Adipocyte (in vitro differentiated cells): ENCODE measurements at regions not wholly inside any gene's neighbourhood (a gene's known extent, or its start where the extent isn't known, plus 50 kb on each side); places are given as distances from the start of the nearest gene placed in this dataset.

Source experiments
- DNase-seq: peaks from one replicate; pipeline ENCODE4 v3.0.0-alpha.2; 2015; ENCODE audit warnings: low read depth
- H3K27me3 ChIP-seq: replicated peaks from 2 replicates; pipeline ENCODE4 v1.7.0; 2013; ENCODE audit warnings: mild to moderate bottlenecking, low read length, moderate library complexity; ENCODE audit not compliant: control insufficient read depth, insufficient read depth
- H3K36me3 ChIP-seq: 2 replicates; pipeline ENCODE4 v1.7.0; 2013; ENCODE audit warnings: low read length, mild to moderate bottlenecking, moderate library complexity; ENCODE audit not compliant: control insufficient read depth, insufficient read depth, severe bottlenecking
- H3K4me1 ChIP-seq: 2 replicates; pipeline ENCODE4 v1.7.0; 2013; ENCODE audit warnings: mild to moderate bottlenecking, low read length, moderate library complexity; ENCODE audit not compliant: control insufficient read depth, insufficient read depth
- H3K4me3 ChIP-seq: 2 replicates; pipeline ENCODE4 v1.7.0; 2013; ENCODE audit warnings: mild to moderate bottlenecking, low read length, moderate library complexity
- H3K9ac ChIP-seq: 2 replicates; pipeline ENCODE4 v1.7.0; 2013; ENCODE audit warnings: mild to moderate bottlenecking, low read length, moderate library complexity
- H3K9me3 ChIP-seq: 2 replicates; pipeline ENCODE4 v1.7.0; 2013; ENCODE audit warnings: mild to moderate bottlenecking, low read length, moderate library complexity; ENCODE audit not compliant: control insufficient read depth

DNA sequence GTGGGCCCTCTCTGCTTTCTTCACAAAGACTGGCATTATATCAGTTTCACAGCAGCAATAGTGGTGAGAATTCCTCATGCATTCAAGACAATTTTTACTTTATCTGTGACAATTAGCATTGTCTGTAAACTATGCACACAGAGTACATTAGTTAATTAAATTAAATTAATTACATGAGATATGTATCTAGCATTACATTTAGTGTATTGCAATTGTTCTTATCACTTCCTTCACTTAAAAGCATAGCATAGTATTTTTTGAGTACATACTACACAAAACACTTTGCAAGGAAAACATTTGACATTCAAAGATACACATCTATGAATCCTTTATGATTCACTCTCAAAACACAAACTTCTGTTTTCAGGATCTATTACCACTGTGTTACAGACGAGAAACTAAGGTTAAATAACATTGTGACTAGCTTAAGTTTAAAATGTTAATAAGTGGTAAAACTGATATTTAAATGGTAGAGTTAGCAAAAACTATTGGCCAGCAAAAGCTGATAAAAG, 1542.6 kb downstream of the PLA2G4A start:
- Histone ChIP-seq H3K9me3 (no peaks in the 10 kb centered on the region), H3K4me1 (no peaks in the 10 kb centered on the region), H3K4me3 (no peak overlapping the region), H3K27me3 (no peaks in the 10 kb centered on the region), H3K36me3 (no peaks in the 10 kb centered on the region), H3K9ac (no peak overlapping the region)
- DNase-seq, result peak; percentile 24

DNA sequence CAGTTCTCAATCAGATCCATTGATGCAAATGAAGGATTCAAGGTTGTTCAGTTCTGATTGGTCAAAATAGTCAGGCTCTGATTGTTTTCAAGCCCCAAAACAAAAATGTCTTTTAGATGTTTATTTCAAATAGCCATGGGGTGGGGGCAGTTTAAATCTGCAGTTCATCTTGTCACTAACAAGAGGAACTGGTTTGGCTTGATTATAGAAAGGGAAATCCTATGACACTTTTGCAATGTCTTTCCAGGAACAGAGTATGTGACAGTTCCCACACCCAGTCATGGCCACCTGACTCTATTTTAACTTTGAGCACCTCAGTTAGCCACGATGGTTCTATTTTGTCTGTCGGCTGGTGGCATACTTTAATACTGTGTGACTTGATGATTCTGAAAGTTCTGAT, 1544.1 kb downstream of the PLA2G4A start:
- H3K27me3 ChIP-seq, result no peaks in the 10 kb centered on the region
- no peaks in the 10 kb centered on the region for H3K4me1 ChIP-seq
- no peak for DNase-seq
- no peak overlapping the region for H3K9ac ChIP-seq
- no peaks in the 10 kb centered on the region for H3K9me3 ChIP-seq
- no peaks in the 10 kb centered on the region for H3K36me3 ChIP-seq
- no peak overlapping the region for H3K4me3 ChIP-seq

DNA sequence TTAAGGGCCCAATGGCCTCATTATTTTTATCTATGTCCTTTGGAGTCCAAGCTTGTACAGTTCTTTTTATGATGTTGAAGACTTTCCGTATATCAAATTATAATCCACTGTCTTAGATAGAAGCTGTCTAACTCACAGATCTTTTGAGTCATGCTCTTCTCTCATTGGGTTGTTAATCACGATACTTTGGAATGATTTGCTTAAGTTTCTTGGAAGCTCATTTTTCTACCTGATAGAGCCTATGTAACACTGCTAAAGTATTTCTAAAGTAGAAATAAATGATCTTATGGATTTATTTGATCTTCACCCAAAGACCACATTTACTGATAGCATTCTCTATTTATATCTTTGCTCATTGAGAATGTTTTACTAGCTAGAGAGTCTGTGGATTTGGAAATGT, 1554.1 kb downstream of the PLA2G4A start:
- Histone ChIP-seq H3K36me3 (no peaks in the 10 kb centered on the region), H3K27me3 (no peaks in the 10 kb centered on the region), H3K9ac (no peak overlapping the region), H3K4me3 (no peak overlapping the region), H3K9me3 (peaks cover 4% of the 10 kb centered on the region), H3K4me1 (no peaks in the 10 kb centered on the region)
- DNase-seq, result no peak

DNA sequence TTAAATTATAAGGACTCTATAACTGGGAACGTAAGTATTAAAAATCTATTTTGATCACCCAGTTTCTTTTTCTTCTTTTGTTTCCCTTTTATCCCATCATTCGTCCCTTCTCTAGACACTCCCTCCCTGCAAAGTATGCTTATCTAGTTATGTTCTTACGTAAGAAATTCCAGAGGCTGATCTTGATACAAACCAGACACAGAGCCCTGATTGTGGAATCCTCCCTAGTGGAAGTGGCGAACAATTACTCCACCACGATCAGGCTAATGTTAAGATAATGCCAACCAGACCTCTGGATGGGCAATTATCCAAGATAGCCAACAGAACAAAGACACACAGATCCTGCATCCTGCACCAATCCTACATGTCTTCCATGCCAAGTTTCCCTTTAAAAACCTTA, 1557.4 kb downstream of the PLA2G4A start:
- no peaks in the 10 kb centered on the region for H3K27me3 ChIP-seq
- DNase-seq, result peak; percentile 31
- H3K36me3 ChIP-seq, result no peaks in the 10 kb centered on the region
- no peak overlapping the region for H3K9ac ChIP-seq
- H3K9me3 ChIP-seq, result peaks cover 8% of the 10 kb centered on the region
- H3K4me3 ChIP-seq, result no peak overlapping the region
- no peaks in the 10 kb centered on the region for H3K4me1 ChIP-seq

DNA sequence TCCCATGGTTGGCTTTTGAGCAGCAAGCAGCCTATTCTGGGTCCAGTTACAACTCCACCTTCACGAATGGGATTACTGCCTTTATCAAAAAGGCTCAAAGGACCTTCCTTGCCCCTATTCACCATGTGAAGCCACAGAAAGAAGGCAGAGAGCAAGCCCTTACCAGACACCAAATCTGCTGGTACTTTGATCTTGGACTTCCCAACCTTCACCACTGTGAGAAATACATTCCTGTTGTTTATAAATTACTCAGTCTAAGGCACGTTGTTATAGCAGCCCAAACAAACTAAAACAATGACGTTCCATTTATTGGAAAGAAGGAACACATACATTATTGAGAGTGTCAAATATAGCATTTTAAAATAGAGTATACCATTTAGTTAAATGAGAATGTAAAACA, 1557.9 kb downstream of the PLA2G4A start:
- Histone ChIP-seq H3K4me3 (no peak overlapping the region), H3K36me3 (no peaks in the 10 kb centered on the region), H3K4me1 (no peaks in the 10 kb centered on the region), H3K9ac (no peak overlapping the region), H3K9me3 (peaks cover 8% of the 10 kb centered on the region), H3K27me3 (no peaks in the 10 kb centered on the region)
- no peak for DNase-seq

DNA sequence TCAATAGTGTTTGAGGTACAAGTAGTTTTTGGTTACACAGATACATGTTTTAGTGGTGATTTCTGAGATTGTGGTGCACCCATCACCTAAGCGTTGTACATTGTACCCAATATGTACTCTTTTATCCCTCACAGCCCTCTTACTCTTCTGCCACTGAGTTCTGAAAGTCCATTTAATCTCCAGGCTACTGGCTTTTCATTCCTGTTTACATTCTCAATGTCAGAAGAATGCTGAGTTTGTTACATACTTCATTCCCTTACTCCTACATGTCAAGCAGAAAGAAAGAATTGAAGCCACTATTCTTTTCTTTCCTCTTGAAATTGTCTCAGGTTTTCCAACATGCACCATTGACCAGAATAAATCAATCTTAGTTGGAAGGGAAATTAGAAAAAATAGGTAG, 1565.9 kb downstream of the PLA2G4A start:
- H3K27me3 ChIP-seq, result no peaks in the 10 kb centered on the region
- H3K9ac ChIP-seq, result no peak overlapping the region
- no peaks in the 10 kb centered on the region for H3K36me3 ChIP-seq
- no peak overlapping the region for H3K4me3 ChIP-seq
- no peaks in the 10 kb centered on the region for H3K4me1 ChIP-seq
- peaks cover 8% of the 10 kb centered on the region for H3K9me3 ChIP-seq
- peak; percentile 17 for DNase-seq

DNA sequence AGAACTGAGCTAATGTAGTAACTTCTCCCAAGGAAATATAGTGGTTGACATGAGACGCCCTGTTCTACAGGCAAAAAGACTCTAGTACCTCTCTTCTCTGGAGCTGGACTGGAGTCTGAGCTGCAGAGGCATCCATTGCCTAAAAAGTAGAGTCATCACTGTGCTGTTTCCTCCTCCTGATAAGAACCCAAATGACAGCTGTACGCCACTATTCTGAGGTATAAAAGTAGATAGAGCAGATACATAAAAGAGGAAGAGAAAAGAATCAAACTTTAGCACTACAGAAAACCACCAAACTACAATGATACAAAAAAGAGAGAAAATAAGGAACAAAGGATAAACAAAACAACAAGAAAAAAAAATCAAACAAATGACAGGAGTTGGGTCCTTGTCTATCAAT, 1568.8 kb downstream of the PLA2G4A start:
- no peaks in the 10 kb centered on the region for H3K36me3 ChIP-seq
- no peaks in the 10 kb centered on the region for H3K27me3 ChIP-seq
- peaks cover 13% of the 10 kb centered on the region for H3K9me3 ChIP-seq
- no peak for DNase-seq
- no peaks in the 10 kb centered on the region for H3K4me1 ChIP-seq
- H3K4me3 ChIP-seq, result no peak overlapping the region
- no peak overlapping the region for H3K9ac ChIP-seq

DNA sequence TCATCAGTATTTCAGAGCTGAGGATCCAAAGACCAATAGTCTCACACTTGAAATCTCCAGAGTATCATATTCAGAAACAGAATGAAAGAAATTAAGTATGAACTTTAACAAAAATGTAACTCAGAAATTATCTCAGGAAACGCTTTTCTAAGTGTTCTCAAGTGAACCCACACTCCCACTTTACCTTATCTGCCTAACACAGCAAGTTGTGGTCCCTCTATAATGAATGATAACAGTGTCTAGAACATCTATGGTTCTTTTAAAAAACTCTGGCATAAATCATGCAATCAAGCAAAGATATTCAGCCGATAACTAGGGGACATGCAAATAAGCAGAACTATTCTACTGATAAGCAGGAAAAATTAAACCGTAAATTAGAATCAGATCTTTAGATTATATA, 1574.2 kb downstream of the PLA2G4A start:
- Histone ChIP-seq H3K9me3 (peaks cover 13% of the 10 kb centered on the region), H3K4me1 (no peaks in the 10 kb centered on the region), H3K27me3 (no peaks in the 10 kb centered on the region), H3K36me3 (no peaks in the 10 kb centered on the region), H3K9ac (no peak overlapping the region), H3K4me3 (no peak overlapping the region)
- DNase-seq, result no peak

DNA sequence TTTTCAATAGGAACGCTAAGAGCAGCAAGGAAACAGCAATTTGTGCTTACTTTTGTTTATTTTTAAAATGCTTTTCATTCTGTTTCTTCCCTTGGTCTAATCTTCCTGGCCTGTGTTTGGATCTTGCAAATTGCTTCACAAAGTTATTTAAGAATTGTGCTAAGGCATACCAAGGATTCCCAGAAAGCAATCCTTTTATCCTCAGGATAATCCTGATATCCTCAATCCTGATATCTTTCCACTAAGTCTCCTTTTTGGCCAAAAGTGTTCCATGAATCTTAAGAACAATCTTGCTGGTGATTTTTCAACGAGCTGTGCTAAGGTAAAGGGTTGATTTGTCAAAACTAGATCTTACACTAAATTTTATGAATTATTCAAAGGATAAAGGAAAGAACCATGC, 1577.9 kb downstream of the PLA2G4A start:
- Histone ChIP-seq H3K4me1 (no peaks in the 10 kb centered on the region), H3K9ac (no peak overlapping the region), H3K27me3 (no peaks in the 10 kb centered on the region), H3K36me3 (no peaks in the 10 kb centered on the region), H3K4me3 (no peak overlapping the region), H3K9me3 (no peaks in the 10 kb centered on the region)
- peak; percentile 36 for DNase-seq

DNA sequence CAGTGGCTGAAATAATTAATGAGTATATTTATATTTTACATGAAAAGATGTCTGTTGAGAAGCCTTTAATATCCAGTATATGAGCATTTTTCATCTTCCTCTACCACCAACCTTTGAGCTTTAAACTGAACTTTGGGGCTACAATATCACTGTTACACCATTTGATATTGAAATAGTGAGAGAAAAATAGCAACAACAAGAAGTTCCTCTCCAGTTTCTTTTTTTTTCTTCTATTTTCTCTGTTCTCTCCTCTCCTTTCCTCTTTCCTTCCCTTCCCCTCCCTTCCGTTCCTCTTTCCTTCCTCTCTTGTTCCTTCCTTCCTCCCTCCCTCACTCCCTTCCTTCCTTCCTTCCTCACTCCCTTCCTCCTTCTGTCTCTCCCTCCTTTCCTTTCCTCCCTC, 1591.4 kb downstream of the PLA2G4A start:
- no peaks in the 10 kb centered on the region for H3K9me3 ChIP-seq
- H3K9ac ChIP-seq, result no peak overlapping the region
- DNase-seq, result no peak
- no peaks in the 10 kb centered on the region for H3K36me3 ChIP-seq
- H3K4me1 ChIP-seq, result no peaks in the 10 kb centered on the region
- no peaks in the 10 kb centered on the region for H3K27me3 ChIP-seq
- H3K4me3 ChIP-seq, result no peak overlapping the region

DNA sequence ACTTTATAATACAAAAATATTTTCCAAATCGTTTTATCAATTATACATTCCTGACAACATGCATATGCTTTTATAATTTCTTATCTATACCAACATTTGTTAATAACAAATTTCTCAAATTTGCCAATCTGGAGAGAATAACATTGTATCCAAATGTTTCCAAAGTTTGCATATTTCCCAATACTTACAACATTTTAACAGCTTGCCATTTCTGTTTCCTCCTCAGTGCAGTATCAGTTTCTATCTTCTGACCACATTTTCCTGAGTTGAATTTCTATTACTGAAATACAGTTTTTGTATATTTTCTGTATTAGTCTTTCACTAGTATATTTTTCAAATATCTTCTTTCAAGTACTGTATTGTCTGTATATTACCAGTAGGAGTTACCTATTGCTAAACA, 1594.3 kb downstream of the PLA2G4A start:
- Histone ChIP-seq H3K9ac (no peak overlapping the region), H3K9me3 (no peaks in the 10 kb centered on the region), H3K27me3 (no peaks in the 10 kb centered on the region), H3K4me3 (no peak overlapping the region), H3K36me3 (no peaks in the 10 kb centered on the region), H3K4me1 (no peaks in the 10 kb centered on the region)
- DNase-seq, result peak; percentile 41

DNA sequence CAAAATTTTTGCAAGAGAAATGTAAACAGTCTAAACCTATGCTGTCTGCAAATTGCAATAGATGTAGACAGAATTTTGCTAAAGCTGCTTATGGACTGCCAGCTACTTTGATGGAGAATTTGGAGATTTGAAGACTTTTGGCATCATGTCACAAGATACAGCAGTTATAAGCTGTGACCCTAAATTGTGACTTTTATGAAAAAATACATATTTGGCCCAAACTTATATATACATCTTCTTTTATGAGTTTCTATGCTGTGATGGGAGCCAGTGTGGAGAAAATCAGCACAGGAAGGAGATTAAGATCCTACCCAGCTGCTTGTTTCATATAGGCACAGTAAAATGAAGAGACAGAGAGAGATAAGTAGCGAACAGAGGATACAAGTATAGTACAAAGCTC, 1595.4 kb downstream of the PLA2G4A start:
- Histone ChIP-seq H3K36me3 (no peaks in the 10 kb centered on the region), H3K9me3 (no peaks in the 10 kb centered on the region), H3K4me3 (no peak overlapping the region), H3K4me1 (no peaks in the 10 kb centered on the region), H3K27me3 (no peaks in the 10 kb centered on the region), H3K9ac (no peak overlapping the region)
- DNase-seq, result no peak
